GM12878 (cell line): ENCODE measurements at regions not wholly inside any gene's neighbourhood (a gene's known extent, or its start where the extent isn't known, plus 50 kb on each side); places are given as distances from the start of the nearest gene placed in this dataset.
"Not testable (repeated sequence)": the region's sequence is repeated elsewhere in the genome, so short reads cannot be mapped to it uniquely, and the experiment has no call there.

Experiments used
- CTCF ChIP-seq, 3 experiments: IDR thresholded peaks in 2 of 3; conservative IDR thresholded peaks in 1 of 3; 2 replicates each; pipeline ENCODE4 v1.5.1; 2011; ENCODE audit warnings: low read depth in 3 of 3, low read length in 3 of 3, mild to moderate bottlenecking in 3 of 3, control low read depth in 2 of 3, moderate library complexity in 2 of 3, inconsistent platforms in 1 of 3, mixed read lengths in 1 of 3; ENCODE audit not compliant: control insufficient read depth in 2 of 3, insufficient read depth in 1 of 3; ENCODE audit errors: extremely low read depth in 1 of 3
- JUND ChIP-seq: IDR thresholded peaks from 2 replicates; pipeline ENCODE4 v1.6.1; 2012; ENCODE audit warnings: low read depth, mild to moderate bottlenecking, low read length, improper control_type of control experiment, moderate library complexity
- RAD21 ChIP-seq: IDR thresholded peaks from 2 replicates; pipeline ENCODE4 v1.6.1; 2011; ENCODE audit warnings: mild to moderate bottlenecking, low read depth, low read length, moderate library complexity; ENCODE audit not compliant: insufficient read depth
- SP1 ChIP-seq: IDR thresholded peaks from one replicate; pipeline ENCODE4 v1.6.1; 2011; ENCODE audit warnings: low read depth, low read length
- TCF3 ChIP-seq: IDR thresholded peaks from 2 replicates; pipeline ENCODE4 v1.6.1; 2012; ENCODE audit warnings: low read depth, mild to moderate bottlenecking, low read length, borderline replicate concordance; ENCODE audit not compliant: insufficient read depth
- TF ChIP-seq, protein P1 (sequence below): fragments of 450-650 bp; IDR thresholded peaks from 2 replicates; pipeline ENCODE4 v1.6.1; 2014; ENCODE audit warnings: mild to moderate bottlenecking

DNA sequence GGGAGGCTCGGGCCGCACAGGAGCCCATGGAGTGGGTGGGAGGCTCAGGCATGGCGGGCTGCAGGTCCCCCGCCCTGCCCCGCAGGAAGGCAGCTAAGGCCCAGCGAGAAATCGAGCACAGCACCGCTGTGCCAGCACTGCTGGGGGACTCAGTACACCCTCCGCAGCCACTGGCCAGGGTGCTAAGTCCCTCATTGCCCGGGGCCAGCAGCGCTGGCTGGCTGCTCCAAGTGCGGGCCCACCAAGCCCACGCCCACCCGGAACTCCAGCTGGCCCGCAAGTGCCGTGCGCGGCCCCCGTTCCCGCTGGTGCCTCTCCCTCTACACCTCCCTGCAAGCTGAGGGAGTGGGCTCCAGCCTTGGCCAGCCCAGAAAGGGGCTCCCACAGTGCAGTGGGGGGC lies 239.7 kb downstream of the YTHDC2 start:
- TF ChIP-seq JUND; RAD21; TCF3; SP1; CTCF (IDR thresholded peaks at IDR 0.05 in 2 of 3, conservative IDR thresholded peaks at IDR 0.05 in 1 of 3; ENCODE audit: control insufficient read depth in 2 of 3, extremely low read depth in 1 of 3, insufficient read depth in 1 of 3, low read depth in 3 of 3, low read length in 3 of 3): not testable (repeated sequence)
- TF ChIP-seq, protein P1, sequence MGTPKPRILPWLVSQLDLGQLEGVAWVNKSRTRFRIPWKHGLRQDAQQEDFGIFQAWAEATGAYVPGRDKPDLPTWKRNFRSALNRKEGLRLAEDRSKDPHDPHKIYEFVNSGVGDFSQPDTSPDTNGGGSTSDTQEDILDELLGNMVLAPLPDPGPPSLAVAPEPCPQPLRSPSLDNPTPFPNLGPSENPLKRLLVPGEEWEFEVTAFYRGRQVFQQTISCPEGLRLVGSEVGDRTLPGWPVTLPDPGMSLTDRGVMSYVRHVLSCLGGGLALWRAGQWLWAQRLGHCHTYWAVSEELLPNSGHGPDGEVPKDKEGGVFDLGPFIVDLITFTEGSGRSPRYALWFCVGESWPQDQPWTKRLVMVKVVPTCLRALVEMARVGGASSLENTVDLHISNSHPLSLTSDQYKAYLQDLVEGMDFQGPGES: not testable (repeated sequence)
